Hepatocyte (in vitro differentiated cells): ENCODE measurements at regions not wholly inside any gene's neighbourhood (a gene's known extent, or its start where the extent isn't known, plus 50 kb on each side); places are given as distances from the start of the nearest gene placed in this dataset.

Experiments
- DNase-seq: peaks from one replicate; pipeline ENCODE4 v3.0.0-alpha.2; 2016; ENCODE audit warnings: low spot score
- H2AFZ ChIP-seq: fragments of 200-600 bp; sonication (generic); 2 replicates; pipeline ENCODE4 v1.6.0; 2016; ENCODE audit warnings: antibody characterized with exemption, mild to moderate bottlenecking
- H3K27ac ChIP-seq: fragments of 200-600 bp; sonication (generic); 2 replicates; pipeline ENCODE4 v1.5.1; 2016; ENCODE audit warnings: mild to moderate bottlenecking
- H3K27me3 ChIP-seq: fragments of 200-600 bp; sonication (generic); 2 replicates; pipeline ENCODE4 v1.6.1; 2016
- H3K36me3 ChIP-seq: fragments of 200-600 bp; sonication (generic); replicated peaks from 2 replicates; pipeline ENCODE4 v1.5.1; 2016; ENCODE audit warnings: low read depth; ENCODE audit not compliant: insufficient read depth
- H3K4me1 ChIP-seq: fragments of 200-600 bp; sonication (generic); 2 replicates; pipeline ENCODE4 v1.5.1; 2016; ENCODE audit warnings: mild to moderate bottlenecking, moderate library complexity; ENCODE audit not compliant: insufficient read depth
- H3K4me2 ChIP-seq: fragments of 200-600 bp; sonication (generic); 2 replicates; pipeline ENCODE4 v1.6.0; 2016
- H3K4me3 ChIP-seq: fragments of 200-600 bp; sonication (generic); 2 replicates; pipeline ENCODE4 v1.5.1; 2016; ENCODE audit warnings: mild to moderate bottlenecking
- H3K79me2 ChIP-seq: fragments of 200-600 bp; sonication (generic); 2 replicates; pipeline ENCODE4 v1.6.0; 2017; ENCODE audit warnings: mild to moderate bottlenecking
- H3K9me2 ChIP-seq: fragments of 200-600 bp; sonication (generic); replicated peaks from 2 replicates; pipeline ENCODE4 v1.6.0; 2017; ENCODE audit warnings: mild to moderate bottlenecking; ENCODE audit not compliant: insufficient read depth
- H3K9me3 ChIP-seq: fragments of 200-600 bp; sonication (generic); 2 replicates; pipeline ENCODE4 v1.5.1; 2016; ENCODE audit warnings: low read depth, mild to moderate bottlenecking
- H4K20me1 ChIP-seq: fragments of 200-600 bp; sonication (generic); 2 replicates; pipeline ENCODE4 v1.6.0; 2016; ENCODE audit warnings: mild to moderate bottlenecking; ENCODE audit not compliant: insufficient read depth, poor library complexity, severe bottlenecking
- CTCF ChIP-seq: fragments of 200-600 bp; sonication (generic); IDR thresholded peaks from 2 replicates; pipeline ENCODE4 v1.5.1; 2016; ENCODE audit warnings: antibody characterized with exemption, mild to moderate bottlenecking; ENCODE audit not compliant: poor library complexity
- EZH2 ChIP-seq: fragments of 200-600 bp; sonication (generic); IDR thresholded peaks from 2 replicates; pipeline ENCODE4 v1.6.1; 2016; ENCODE audit warnings: antibody characterized with exemption, mild to moderate bottlenecking, borderline replicate concordance
- EZH2phosphoT487 ChIP-seq: fragments of 200-600 bp; sonication (generic); IDR thresholded peaks from one replicate; pipeline ENCODE4 v1.6.1; 2018; ENCODE audit warnings: antibody characterized with exemption, mild to moderate bottlenecking, low read depth, moderate library complexity; ENCODE audit not compliant: unreplicated experiment, severe bottlenecking
- WGBS: methylation state at CpG from one replicate; pipeline ENCODE4 v1.1.6; 2016; ENCODE audit warnings: low lambda C conversion rate; ENCODE audit errors: missing lambda C conversion rate; 5-methylcytosine and 5-hydroxymethylcytosine counted together

- no peaks in the 10 kb centered on the region for H3K4me1 ChIP-seq
- no peaks in the 10 kb centered on the region for H3K9me2 ChIP-seq
- H3K4me3 ChIP-seq = no peak overlapping the region
- no peak for DNase-seq
- H3K36me3 ChIP-seq = no peaks in the 10 kb centered on the region
- H3K9me3 ChIP-seq = no peaks in the 10 kb centered on the region
- no peak overlapping the region for H2AFZ ChIP-seq
- WGBS = 92% methylated on average over 9 of the region's 9 CpGs
- TF ChIP-seq EZH2phosphoT487 (no peak), EZH2 (no peak), CTCF (no peak)
- no peak overlapping the region for H3K4me2 ChIP-seq
- H4K20me1 ChIP-seq = no peaks in the 10 kb centered on the region
- no peaks in the 10 kb centered on the region for H3K79me2 ChIP-seq
- H3K27me3 ChIP-seq = no peaks in the 10 kb centered on the region
- H3K27ac ChIP-seq = no peak overlapping the region
Measured at GRCh38 chr3:18027161-18027939, 284.9 kb upstream of the TBC1D5 start.

GRCh38 chr3:18024715-18025114, 282.3 kb upstream of the TBC1D5 start:
- Histone ChIP-seq H3K27ac (no peak overlapping the region), H2AFZ (no peak overlapping the region), H3K4me2 (no peak overlapping the region), H3K27me3 (peaks cover 5% of the 10 kb centered on the region), H3K9me3 (no peaks in the 10 kb centered on the region), H3K79me2 (no peaks in the 10 kb centered on the region), H3K4me1 (no peaks in the 10 kb centered on the region), H3K9me2 (no peaks in the 10 kb centered on the region), H3K36me3 (no peaks in the 10 kb centered on the region), H3K4me3 (no peak overlapping the region), H4K20me1 (no peaks in the 10 kb centered on the region)
- TF ChIP-seq EZH2 = no peak
- TF ChIP-seq CTCF = no peak
- no peak for TF ChIP-seq EZH2phosphoT487
- no peak for DNase-seq
- 90% methylated on average over 3 of the region's 3 CpGs for WGBS

- no peak overlapping the region for H2AFZ ChIP-seq
- peaks cover 14% of the 10 kb centered on the region for H3K27me3 ChIP-seq
- DNase-seq = no peak
- TF ChIP-seq EZH2 (no peak), CTCF (no peak), EZH2phosphoT487 (no peak)
- H4K20me1 ChIP-seq = no peaks in the 10 kb centered on the region
- no peak overlapping the region for H3K4me3 ChIP-seq
- no peaks in the 10 kb centered on the region for H3K4me1 ChIP-seq
- 29% methylated on average over 4 of the region's 4 CpGs for WGBS
- H3K9me2 ChIP-seq = no peaks in the 10 kb centered on the region
- no peaks in the 10 kb centered on the region for H3K36me3 ChIP-seq
- no peak overlapping the region for H3K27ac ChIP-seq
- H3K4me2 ChIP-seq = no peak overlapping the region
- no peaks in the 10 kb centered on the region for H3K79me2 ChIP-seq
- H3K9me3 ChIP-seq = no peaks in the 10 kb centered on the region
Measured at GRCh38 chr3:18019161-18019495, 276.7 kb upstream of the TBC1D5 start.
